Mesothelial cell of epicardium (in vitro differentiated cells): ENCODE measurements at regions not wholly inside any gene's neighbourhood (a gene's known extent, or its start where the extent isn't known, plus 50 kb on each side); places are given as distances from the start of the nearest gene placed in this dataset.

ENCODE experiments used
- DNase-seq, 2 experiments: peaks; one replicate each; pipeline ENCODE4 v3.0.0; 2021; ENCODE audit warnings: low spot score in 2 of 2; ENCODE audit not compliant: unreplicated experiment in 2 of 2
- H3K27ac Mint-ChIP-seq: 2 replicates; pipeline ENCODE4 v1.8.0; 2021; ENCODE audit warnings: mixed read lengths
- H3K27me3 Mint-ChIP-seq: 2 replicates; pipeline ENCODE4 v1.8.0; 2021; ENCODE audit warnings: low read depth, mixed read lengths
- H3K36me3 Mint-ChIP-seq: 2 replicates; pipeline ENCODE4 v1.8.0; 2021; ENCODE audit warnings: mixed read lengths
- H3K4me1 Mint-ChIP-seq: 2 replicates; pipeline ENCODE4 v1.8.0; 2021; ENCODE audit warnings: mixed read lengths
- H3K4me3 Mint-ChIP-seq: 2 replicates; pipeline ENCODE4 v1.8.0; 2021; ENCODE audit warnings: mild to moderate bottlenecking, moderate library complexity, mixed read lengths
- H3K9me3 Mint-ChIP-seq: 2 replicates; pipeline ENCODE4 v1.8.0; 2021; ENCODE audit warnings: mixed read lengths
- TF ChIP-seq, protein P1 (sequence below): fragments of 200-600 bp; sonication (generic); IDR thresholded peaks from one replicate; pipeline ENCODE4 v1.5.0; 2021; ENCODE audit warnings: antibody characterized with exemption; ENCODE audit not compliant: unreplicated experiment

DNA sequence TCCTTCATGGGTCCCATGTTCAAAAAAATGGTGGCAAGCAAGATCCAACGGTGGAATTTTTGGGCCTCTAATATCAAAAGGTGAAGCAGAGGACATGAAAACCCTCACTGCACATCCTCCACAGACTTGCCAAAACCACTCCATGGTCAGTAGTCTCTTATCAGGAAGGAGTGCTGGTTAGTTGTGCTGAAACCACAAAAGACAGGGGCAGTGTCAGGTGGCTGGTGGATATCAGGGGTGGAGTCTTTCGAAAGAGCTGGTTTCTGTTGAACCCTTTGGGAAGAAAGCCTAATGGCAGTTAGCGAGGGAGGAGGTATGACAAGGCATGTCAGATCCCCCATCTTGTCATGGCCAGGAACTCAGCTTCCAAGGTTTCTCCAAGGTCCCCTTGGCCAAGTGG, 395.9 kb upstream of the CAMK1G start:
- DNase-seq = no peak
- H3K4me3 Mint-ChIP-seq = no peak overlapping the region
- TF ChIP-seq, protein P1, sequence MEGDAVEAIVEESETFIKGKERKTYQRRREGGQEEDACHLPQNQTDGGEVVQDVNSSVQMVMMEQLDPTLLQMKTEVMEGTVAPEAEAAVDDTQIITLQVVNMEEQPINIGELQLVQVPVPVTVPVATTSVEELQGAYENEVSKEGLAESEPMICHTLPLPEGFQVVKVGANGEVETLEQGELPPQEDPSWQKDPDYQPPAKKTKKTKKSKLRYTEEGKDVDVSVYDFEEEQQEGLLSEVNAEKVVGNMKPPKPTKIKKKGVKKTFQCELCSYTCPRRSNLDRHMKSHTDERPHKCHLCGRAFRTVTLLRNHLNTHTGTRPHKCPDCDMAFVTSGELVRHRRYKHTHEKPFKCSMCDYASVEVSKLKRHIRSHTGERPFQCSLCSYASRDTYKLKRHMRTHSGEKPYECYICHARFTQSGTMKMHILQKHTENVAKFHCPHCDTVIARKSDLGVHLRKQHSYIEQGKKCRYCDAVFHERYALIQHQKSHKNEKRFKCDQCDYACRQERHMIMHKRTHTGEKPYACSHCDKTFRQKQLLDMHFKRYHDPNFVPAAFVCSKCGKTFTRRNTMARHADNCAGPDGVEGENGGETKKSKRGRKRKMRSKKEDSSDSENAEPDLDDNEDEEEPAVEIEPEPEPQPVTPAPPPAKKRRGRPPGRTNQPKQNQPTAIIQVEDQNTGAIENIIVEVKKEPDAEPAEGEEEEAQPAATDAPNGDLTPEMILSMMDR = no peak
- H3K9me3 Mint-ChIP-seq = peaks cover 15% of the 10 kb centered on the region
- peaks cover 5% of the 10 kb centered on the region for H3K36me3 Mint-ChIP-seq
- no peaks in the 10 kb centered on the region for H3K27me3 Mint-ChIP-seq
- peaks cover 37% of the 10 kb centered on the region for H3K4me1 Mint-ChIP-seq
- H3K27ac Mint-ChIP-seq = no peak overlapping the region

DNA sequence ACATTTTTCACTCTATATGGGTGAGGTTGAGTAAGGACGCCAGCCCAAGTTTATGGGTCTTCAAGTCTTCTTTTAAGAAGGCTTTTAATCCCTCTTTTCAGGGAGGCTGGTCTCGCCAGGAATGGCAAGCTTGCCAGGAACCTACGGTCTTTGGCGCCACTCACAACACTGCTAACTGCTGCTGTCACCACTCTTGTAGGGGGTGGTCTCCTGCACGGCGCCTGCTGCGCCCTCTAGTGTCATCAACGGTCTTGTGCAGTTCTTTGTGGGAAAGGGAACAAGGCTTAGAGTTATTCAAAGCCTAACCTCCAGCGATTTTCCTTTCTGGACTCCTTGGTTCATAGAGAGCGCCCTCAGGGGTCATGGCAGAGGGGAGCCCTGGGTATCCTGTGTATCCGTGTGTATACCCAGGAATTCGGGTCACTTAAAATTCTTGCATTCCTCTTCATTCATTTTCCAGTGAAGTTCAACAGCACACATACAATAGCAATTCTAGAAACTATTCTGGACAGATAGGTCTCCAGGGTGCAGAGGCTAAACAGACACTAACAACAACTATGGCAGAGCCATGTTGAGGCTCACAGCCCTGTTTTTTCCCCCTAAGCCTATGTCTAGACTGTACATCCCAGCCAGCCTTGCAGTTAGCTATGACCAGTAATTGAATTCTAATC, 392.8 kb upstream of the CAMK1G start:
- Mint-ChIP-seq H3K36me3 (peaks cover 4% of the 10 kb centered on the region), H3K4me3 (no peak overlapping the region), H3K27ac (peak overlapping the region; percentile 55), H3K4me1 (peaks cover 35% of the 10 kb centered on the region), H3K9me3 (peaks cover 9% of the 10 kb centered on the region), H3K27me3 (no peaks in the 10 kb centered on the region)
- DNase-seq = peak in 1 of 2 experiments; percentile 60
- TF ChIP-seq, protein P1 = peak; percentile 65

DNA sequence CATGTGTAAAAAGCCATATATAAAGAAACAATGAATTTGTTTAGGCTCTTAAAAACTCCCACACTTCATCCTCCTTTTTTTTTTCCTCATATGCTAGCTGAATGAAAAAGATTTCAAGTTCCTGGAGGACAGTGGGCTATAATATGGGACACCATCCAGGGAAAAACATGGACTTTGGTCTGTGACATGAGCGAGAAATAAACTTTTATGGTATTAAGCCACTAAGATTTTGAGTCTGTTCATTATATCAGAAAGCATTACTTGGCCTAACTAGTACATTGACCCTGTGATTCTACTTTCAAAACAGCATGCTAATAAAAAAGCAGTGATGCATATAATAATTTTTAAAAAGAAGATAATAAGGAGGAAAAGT, 392.3 kb upstream of the CAMK1G start:
- Mint-ChIP-seq H3K27me3 (no peaks in the 10 kb centered on the region), H3K4me3 (no peak overlapping the region), H3K9me3 (peaks cover 15% of the 10 kb centered on the region), H3K4me1 (peaks cover 30% of the 10 kb centered on the region), H3K36me3 (peaks cover 8% of the 10 kb centered on the region), H3K27ac (no peak overlapping the region)
- TF ChIP-seq, protein P1 = no peak
- no peak for DNase-seq

DNA sequence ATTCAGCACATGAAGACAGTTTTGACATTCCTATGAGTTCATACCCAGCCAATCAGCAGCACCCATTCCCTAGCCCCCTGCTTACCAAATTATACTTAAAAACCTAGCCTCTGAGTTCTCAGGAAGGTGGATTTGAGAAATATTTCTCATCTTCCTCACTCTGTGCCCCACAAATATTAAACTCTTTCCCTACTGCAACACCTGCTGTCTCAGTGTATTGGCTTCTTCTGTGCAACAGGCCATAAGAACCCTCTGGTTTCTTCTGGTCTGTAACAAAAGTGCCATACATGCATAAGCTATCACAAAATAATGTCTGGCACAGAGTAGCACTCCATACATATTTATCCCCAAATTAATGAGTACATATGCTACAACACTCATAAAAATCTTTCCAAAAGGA, 387.4 kb upstream of the CAMK1G start:
- H3K4me1 Mint-ChIP-seq = peaks cover 27% of the 10 kb centered on the region
- no peak for DNase-seq
- H3K9me3 Mint-ChIP-seq = peaks cover 24% of the 10 kb centered on the region
- peaks cover 18% of the 10 kb centered on the region for H3K36me3 Mint-ChIP-seq
- H3K27ac Mint-ChIP-seq = no peak overlapping the region
- TF ChIP-seq, protein P1 = no peak
- no peak overlapping the region for H3K4me3 Mint-ChIP-seq
- H3K27me3 Mint-ChIP-seq = no peaks in the 10 kb centered on the region

DNA sequence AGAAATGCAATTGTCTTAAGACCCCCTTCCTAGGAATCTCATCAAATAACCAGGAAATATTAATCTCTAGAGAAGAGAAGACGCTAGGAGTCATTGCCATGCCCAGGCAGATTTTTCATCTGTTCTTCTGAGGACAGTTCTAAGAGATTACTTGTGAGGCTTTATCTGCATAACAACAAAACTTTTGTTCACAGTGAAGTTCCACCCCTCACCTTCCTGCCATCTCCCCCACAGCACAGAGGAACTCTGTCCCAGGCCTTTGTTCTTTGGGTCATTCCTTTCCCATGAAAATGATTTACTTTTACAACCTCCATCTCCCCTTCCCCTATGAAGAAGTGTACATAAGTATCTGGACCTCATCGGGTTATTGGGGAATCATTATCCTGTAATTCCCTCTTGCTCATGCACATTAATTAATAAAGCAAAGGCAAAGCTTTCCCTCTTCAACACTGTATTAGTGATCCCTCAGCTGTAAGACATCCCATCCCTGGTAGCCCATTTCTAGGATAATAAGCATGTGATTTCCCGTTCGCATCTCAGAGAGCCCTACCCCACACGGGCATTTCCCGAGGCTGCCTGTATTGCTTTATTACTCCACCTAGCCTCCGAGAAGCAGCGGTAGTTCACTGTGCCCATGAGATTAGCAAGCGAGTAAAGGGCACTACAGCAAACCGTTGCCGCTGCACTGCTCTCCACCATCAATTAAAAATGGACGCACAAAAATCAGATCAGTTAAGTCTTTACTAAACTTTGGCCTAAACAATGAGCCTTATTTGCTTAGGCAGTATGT, 384.4 kb upstream of the CAMK1G start:
- H3K27me3 Mint-ChIP-seq = peaks cover 2% of the 10 kb centered on the region
- H3K27ac Mint-ChIP-seq = no peak overlapping the region
- H3K9me3 Mint-ChIP-seq = peaks cover 24% of the 10 kb centered on the region
- H3K4me3 Mint-ChIP-seq = no peak overlapping the region
- no peak for DNase-seq
- peaks cover 18% of the 10 kb centered on the region for H3K36me3 Mint-ChIP-seq
- TF ChIP-seq, protein P1 = no peak
- peaks cover 16% of the 10 kb centered on the region for H3K4me1 Mint-ChIP-seq
